Endothelial cell (in vitro differentiated cells): ENCODE measurements at regions not wholly inside any gene's neighbourhood (a gene's known extent, or its start where the extent isn't known, plus 50 kb on each side); places are given as distances from the start of the nearest gene placed in this dataset.

Experiments
- DNase-seq: peaks from one replicate; pipeline ENCODE4 v3.0.0; 2021; ENCODE audit warnings: low spot score
- H3K27ac Mint-ChIP-seq: one replicate; pipeline ENCODE4 v1.8.0; 2021; ENCODE audit warnings: mixed read lengths, inconsistent platforms; ENCODE audit not compliant: unreplicated experiment
- H3K27me3 Mint-ChIP-seq: one replicate; pipeline ENCODE4 v1.8.0; 2021; ENCODE audit warnings: mild to moderate bottlenecking, moderate library complexity, mixed read lengths, inconsistent platforms; ENCODE audit not compliant: unreplicated experiment
- H3K36me3 Mint-ChIP-seq: one replicate; pipeline ENCODE4 v1.8.0; 2021; ENCODE audit warnings: mild to moderate bottlenecking, low read depth, mixed read lengths, inconsistent platforms; ENCODE audit not compliant: unreplicated experiment
- H3K4me1 Mint-ChIP-seq: one replicate; pipeline ENCODE4 v1.8.0; 2021; ENCODE audit warnings: mild to moderate bottlenecking, mixed read lengths, inconsistent platforms; ENCODE audit not compliant: unreplicated experiment
- H3K4me3 Mint-ChIP-seq: one replicate; pipeline ENCODE4 v1.8.0; 2021; ENCODE audit warnings: mild to moderate bottlenecking, mixed read lengths, inconsistent platforms; ENCODE audit not compliant: unreplicated experiment
- H3K9me3 Mint-ChIP-seq: one replicate; pipeline ENCODE4 v1.8.0; 2021; ENCODE audit warnings: mixed read lengths, inconsistent platforms; ENCODE audit not compliant: unreplicated experiment
- CTCF ChIP-seq: fragments of 200-600 bp; sonication (generic); IDR thresholded peaks from one replicate; pipeline ENCODE4 v1.5.0; 2021; ENCODE audit warnings: antibody characterized with exemption; ENCODE audit not compliant: unreplicated experiment

- DNase-seq: no peak
- no peak overlapping the region for H3K27ac Mint-ChIP-seq
- no peaks in the 10 kb centered on the region for H3K4me1 Mint-ChIP-seq
- H3K4me3 Mint-ChIP-seq: no peak overlapping the region
- TF ChIP-seq CTCF: no peak
- no peaks in the 10 kb centered on the region for H3K36me3 Mint-ChIP-seq
- H3K27me3 Mint-ChIP-seq: peaks cover 2% of the 10 kb centered on the region
- H3K9me3 Mint-ChIP-seq: no peaks in the 10 kb centered on the region
These were observed 125.2 kb upstream of the TFPI start for GRCh38 chr2:187679454-187679853.

GRCh38 chr2:187684174-187684573 lies 129.9 kb upstream of the TFPI start:
- H3K27me3 Mint-ChIP-seq: no peaks in the 10 kb centered on the region
- no peaks in the 10 kb centered on the region for H3K36me3 Mint-ChIP-seq
- TF ChIP-seq CTCF: no peak
- H3K9me3 Mint-ChIP-seq: no peaks in the 10 kb centered on the region
- H3K27ac Mint-ChIP-seq: no peak overlapping the region
- no peak for DNase-seq
- H3K4me1 Mint-ChIP-seq: no peaks in the 10 kb centered on the region
- H3K4me3 Mint-ChIP-seq: no peak overlapping the region

- no peak for TF ChIP-seq CTCF
- Mint-ChIP-seq H3K4me3 (no peak overlapping the region), H3K27me3 (no peaks in the 10 kb centered on the region), H3K36me3 (no peaks in the 10 kb centered on the region), H3K4me1 (no peaks in the 10 kb centered on the region), H3K27ac (no peak overlapping the region), H3K9me3 (no peaks in the 10 kb centered on the region)
- DNase-seq: no peak
These were observed 132.3 kb upstream of the TFPI start for GRCh38 chr2:187686416-187687024.

- H3K36me3 Mint-ChIP-seq: no peaks in the 10 kb centered on the region
These were observed 133.3 kb upstream of the TFPI start for GRCh38 chr2:187687585-187687984.

More at GRCh38 chr2:187687585-187687984, 133.3 kb upstream of the TFPI start:
- no peak overlapping the region for H3K4me3 Mint-ChIP-seq
- TF ChIP-seq CTCF: no peak
- no peaks in the 10 kb centered on the region for H3K4me1 Mint-ChIP-seq
- no peak overlapping the region for H3K27ac Mint-ChIP-seq
- no peak for DNase-seq
- no peaks in the 10 kb centered on the region for H3K9me3 Mint-ChIP-seq
- H3K27me3 Mint-ChIP-seq: no peaks in the 10 kb centered on the region
